Peyer's patch (tissue), 4 donors: ENCODE measurements at regions not wholly inside any gene's neighbourhood (a gene's known extent, or its start where the extent isn't known, plus 50 kb on each side); places are given as distances from the start of the nearest gene placed in this dataset.

Experiments
- POLR2A ChIP-seq, 2 donors: fragments of 450-650 bp; IDR thresholded peaks; one replicate each; pipeline ENCODE4 v1.5.1; 2017; ENCODE audit warnings: antibody characterized with exemption in 2 of 2, mild to moderate bottlenecking in 2 of 2, moderate library complexity in 2 of 2
- TF ChIP-seq, protein P1 (sequence below), 6 experiments: fragments of 450-650 bp in 4 of 6; fragments of 200-600 bp in 2 of 6; sonication (generic) in 1 of 6; IDR thresholded peaks; one replicate each; pipeline ENCODE4 v1.5.1; 2017 to 2019; ENCODE audit warnings: antibody characterized with exemption in 6 of 6, mild to moderate bottlenecking in 3 of 6, moderate library complexity in 1 of 6

DNA sequence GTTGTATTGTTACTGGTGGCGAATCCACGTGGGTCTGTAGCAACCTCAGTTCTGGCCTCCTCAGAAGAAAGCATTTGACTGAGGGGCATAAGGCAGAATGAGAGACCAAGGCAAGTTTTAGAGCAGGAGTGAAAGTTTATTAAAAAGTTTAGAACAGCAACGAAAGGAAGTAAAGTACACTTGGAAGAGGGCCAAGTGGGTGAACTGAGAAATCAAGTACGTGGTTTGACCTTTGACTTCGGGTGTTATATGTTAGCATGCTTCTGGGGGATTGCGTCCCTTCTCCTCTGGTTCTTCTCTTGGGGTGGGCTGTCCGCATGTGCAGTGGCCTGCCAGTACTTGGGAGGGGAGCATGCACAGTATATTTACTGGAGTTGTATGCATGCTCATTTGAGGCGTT lies 232.7 kb upstream of the GATB start:
- TF ChIP-seq, protein P1, sequence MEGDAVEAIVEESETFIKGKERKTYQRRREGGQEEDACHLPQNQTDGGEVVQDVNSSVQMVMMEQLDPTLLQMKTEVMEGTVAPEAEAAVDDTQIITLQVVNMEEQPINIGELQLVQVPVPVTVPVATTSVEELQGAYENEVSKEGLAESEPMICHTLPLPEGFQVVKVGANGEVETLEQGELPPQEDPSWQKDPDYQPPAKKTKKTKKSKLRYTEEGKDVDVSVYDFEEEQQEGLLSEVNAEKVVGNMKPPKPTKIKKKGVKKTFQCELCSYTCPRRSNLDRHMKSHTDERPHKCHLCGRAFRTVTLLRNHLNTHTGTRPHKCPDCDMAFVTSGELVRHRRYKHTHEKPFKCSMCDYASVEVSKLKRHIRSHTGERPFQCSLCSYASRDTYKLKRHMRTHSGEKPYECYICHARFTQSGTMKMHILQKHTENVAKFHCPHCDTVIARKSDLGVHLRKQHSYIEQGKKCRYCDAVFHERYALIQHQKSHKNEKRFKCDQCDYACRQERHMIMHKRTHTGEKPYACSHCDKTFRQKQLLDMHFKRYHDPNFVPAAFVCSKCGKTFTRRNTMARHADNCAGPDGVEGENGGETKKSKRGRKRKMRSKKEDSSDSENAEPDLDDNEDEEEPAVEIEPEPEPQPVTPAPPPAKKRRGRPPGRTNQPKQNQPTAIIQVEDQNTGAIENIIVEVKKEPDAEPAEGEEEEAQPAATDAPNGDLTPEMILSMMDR (IDR thresholded peaks at IDR 0.05) = no peak
- TF ChIP-seq POLR2A (IDR thresholded peaks at IDR 0.05) = no peak
